GM18870 (cell line): ENCODE measurements at regions not wholly inside any gene's neighbourhood (a gene's known extent, or its start where the extent isn't known, plus 50 kb on each side); places are given as distances from the start of the nearest gene placed in this dataset.
"Not testable (repeated sequence)": the region's sequence is repeated elsewhere in the genome, so short reads cannot be mapped to it uniquely, and the experiment has no call there.

Experiments
- ATAC-seq: cut with Tn5 transposase; IDR thresholded peaks from one replicate; pipeline ENCODE4 v1.9.1; 2021; ENCODE audit warnings: moderate library complexity; ENCODE audit not compliant: unreplicated experiment

GRCh38 chr4:31877429-31877828 is 1157.3 kb downstream of the PCDH7 start:
- no peak for ATAC-seq

GRCh38 chr4:31880837-31881236 is 1160.7 kb downstream of the PCDH7 start:
- ATAC-seq: not testable (repeated sequence)

- no peak for ATAC-seq
Observed at GRCh38 chr4:31896349-31896748, 1176.2 kb downstream of the PCDH7 start.

GRCh38 chr4:31905363-31905762 is 1185.2 kb downstream of the PCDH7 start:
- no peak for ATAC-seq

- ATAC-seq: no peak
Observed at GRCh38 chr4:31908261-31908660, 1188.1 kb downstream of the PCDH7 start.

- ATAC-seq: no peak
Observed at GRCh38 chr4:31917334-31917733, 1197.2 kb downstream of the PCDH7 start.

- ATAC-seq: no peak
Observed at GRCh38 chr4:31918891-31919290, 1198.7 kb downstream of the PCDH7 start.

GRCh38 chr4:31923634-31924033 is 1203.5 kb downstream of the PCDH7 start:
- ATAC-seq: no peak

- ATAC-seq: no peak
Observed at GRCh38 chr4:31929676-31930345, 1209.6 kb downstream of the PCDH7 start.

- no peak for ATAC-seq
Observed at GRCh38 chr4:31946456-31946855, 1226.3 kb downstream of the PCDH7 start.

GRCh38 chr4:31947101-31947500 is 1226.9 kb downstream of the PCDH7 start:
- ATAC-seq: no peak

- no peak for ATAC-seq
Observed at GRCh38 chr4:31949045-31949444, 1228.9 kb downstream of the PCDH7 start.

GRCh38 chr4:31955346-31955745 is 1235.2 kb downstream of the PCDH7 start:
- no peak for ATAC-seq

- ATAC-seq: no peak
Observed at GRCh38 chr4:31959972-31960371, 1239.8 kb downstream of the PCDH7 start.

GRCh38 chr4:31964685-31965084 is 1244.5 kb downstream of the PCDH7 start:
- no peak for ATAC-seq

- no peak for ATAC-seq
Observed at GRCh38 chr4:31968842-31969241, 1248.7 kb downstream of the PCDH7 start.

GRCh38 chr4:31974490-31975002 is 1254.4 kb downstream of the PCDH7 start:
- ATAC-seq: no peak

GRCh38 chr4:31979988-31980387 is 1259.8 kb downstream of the PCDH7 start:
- ATAC-seq: no peak

GRCh38 chr4:31983246-31983645 is 1263.1 kb downstream of the PCDH7 start:
- ATAC-seq: no peak

- no peak for ATAC-seq
Observed at GRCh38 chr4:31983677-31984076, 1263.5 kb downstream of the PCDH7 start.

GRCh38 chr4:31984872-31985271 is 1264.7 kb downstream of the PCDH7 start:
- no peak for ATAC-seq

- no peak for ATAC-seq
Observed at GRCh38 chr4:31995943-31996901, 1276.1 kb downstream of the PCDH7 start.
